Activated CD4-positive, alpha-beta T cell treated with anti-CD3 and anti-CD28 coated beads, Interleukin-2, amount 50 U/mL, for 16 hours (primary cell): ENCODE measurements at regions not wholly inside any gene's neighbourhood (a gene's known extent, or its start where the extent isn't known, plus 50 kb on each side); places are given as distances from the start of the nearest gene placed in this dataset.
"Not testable (repeated sequence)": the region's sequence is repeated elsewhere in the genome, so short reads cannot be mapped to it uniquely, and the experiment has no call there.

Experiments
- DNase-seq: peaks from one replicate; pipeline ENCODE4 v3.0.0-alpha.2; 2020

- no peak for DNase-seq
Measured at GRCh38 chr9:110066929-110067716, 140.8 kb downstream of the C9orf152 start.

- no peak for DNase-seq
Measured at GRCh38 chr9:110068212-110068611, 139.7 kb downstream of the C9orf152 start.

GRCh38 chr9:110069326-110070248, 138.4 kb downstream of the C9orf152 start:
- no peak for DNase-seq

- no peak for DNase-seq
Measured at GRCh38 chr9:110072597-110073355, 135.2 kb downstream of the C9orf152 start.

- no peak for DNase-seq
Measured at GRCh38 chr9:110073356-110073905, 134.5 kb downstream of the C9orf152 start.

GRCh38 chr9:110076894-110077725, 130.8 kb downstream of the C9orf152 start:
- peak; percentile 14 for DNase-seq

GRCh38 chr9:110077925-110078324, 130.0 kb downstream of the C9orf152 start:
- no peak for DNase-seq

- no peak for DNase-seq
Measured at GRCh38 chr9:110078604-110079003, 129.4 kb downstream of the C9orf152 start.

GRCh38 chr9:110081395-110081794, 126.6 kb downstream of the C9orf152 start:
- DNase-seq = no peak

GRCh38 chr9:110083866-110084265, 124.1 kb downstream of the C9orf152 start:
- no peak for DNase-seq

- DNase-seq = no peak
Measured at GRCh38 chr9:110086537-110086936, 121.4 kb downstream of the C9orf152 start.

- DNase-seq = no peak
Measured at GRCh38 chr9:110087605-110088004, 120.4 kb downstream of the C9orf152 start.

GRCh38 chr9:110088099-110088498, 119.9 kb downstream of the C9orf152 start:
- peak; percentile 14 for DNase-seq

GRCh38 chr9:110089681-110090370, 118.1 kb downstream of the C9orf152 start:
- no peak for DNase-seq

- no peak for DNase-seq
Measured at GRCh38 chr9:110092792-110093191, 115.2 kb downstream of the C9orf152 start.

- no peak for DNase-seq
Measured at GRCh38 chr9:110093417-110093816, 114.5 kb downstream of the C9orf152 start.

GRCh38 chr9:110093871-110094270, 114.1 kb downstream of the C9orf152 start:
- DNase-seq = no peak

GRCh38 chr9:110095161-110095595, 112.8 kb downstream of the C9orf152 start:
- DNase-seq = no peak

GRCh38 chr9:110095776-110096175, 112.2 kb downstream of the C9orf152 start:
- DNase-seq = no peak

GRCh38 chr9:110096674-110097073, 111.3 kb downstream of the C9orf152 start:
- not testable (repeated sequence) for DNase-seq
